ENCODE measurements at regions not wholly inside any gene's neighbourhood (a gene's known extent, or its start where the extent isn't known, plus 50 kb on each side); places are given as distances from the start of the nearest gene placed in this dataset.

GRCh38 chr6:41434803-41435481, 99.5 kb downstream of the NCR2 start:
- H3K9me2 ChIP-seq (ENCODE audit: low read depth, low read length) = no peaks in the 10 kb centered on the region
- H3K79me2 ChIP-seq (ENCODE audit: insufficient read depth, low read length) = no peaks in the 10 kb centered on the region
- no peak overlapping the region for H3K4me2 ChIP-seq (ENCODE audit: low read length)
- H3K4me1 ChIP-seq (ENCODE audit: insufficient read depth, low read length, severe bottlenecking) = no peaks in the 10 kb centered on the region
- H2AFZ ChIP-seq (ENCODE audit: low read length) = no peak overlapping the region
- 0 out of 2 replicates have a peak, but pooled peaks cover 2% of the 10 kb centered on the region for H3K27me3 ChIP-seq (ENCODE audit: insufficient read depth, low read length)
- H3F3A ChIP-seq (ENCODE audit: insufficient read depth, low read length) = no peaks in the 10 kb centered on the region
- H3K36me3 ChIP-seq (ENCODE audit: insufficient read depth, low read length) = no peaks in the 10 kb centered on the region
- H3K4me3 ChIP-seq (ENCODE audit: low read depth, low read length, poor library complexity, severe bottlenecking) = no peak overlapping the region
- no peak overlapping the region for H3K27ac ChIP-seq (ENCODE audit: low read depth, low read length, poor library complexity, severe bottlenecking)
- no peaks in the 10 kb centered on the region for H4K20me1 ChIP-seq (ENCODE audit: insufficient read depth, low read length)
- no peak overlapping the region for H3K9ac ChIP-seq (ENCODE audit: low read length)
- H3K9me3 ChIP-seq (ENCODE audit: low read length) = no peaks in the 10 kb centered on the region
- no peak for TF ChIP-seq CTCF (IDR thresholded peaks at IDR 0.05; ENCODE audit: low read length)
- TF ChIP-seq EZH2 (IDR thresholded peaks at IDR 0.05; ENCODE audit: borderline replicate concordance, low read length) = no peak

GRCh38 chr6:41437604-41438003, 102.2 kb downstream of the NCR2 start:
- H3K27ac ChIP-seq (ENCODE audit: low read depth, low read length, poor library complexity, severe bottlenecking) = no peak overlapping the region
- H3K27me3 ChIP-seq (ENCODE audit: insufficient read depth, low read length) = 0 out of 2 replicates have a peak, but pooled peaks cover 2% of the 10 kb centered on the region
- no peaks in the 10 kb centered on the region for H3K9me3 ChIP-seq (ENCODE audit: low read length)
- H3K36me3 ChIP-seq (ENCODE audit: insufficient read depth, low read length) = no peaks in the 10 kb centered on the region
- no peaks in the 10 kb centered on the region for H4K20me1 ChIP-seq (ENCODE audit: insufficient read depth, low read length)
- no peak overlapping the region for H3K9ac ChIP-seq (ENCODE audit: low read length)
- TF ChIP-seq CTCF (IDR thresholded peaks at IDR 0.05; ENCODE audit: low read length) = no peak
- TF ChIP-seq EZH2 (IDR thresholded peaks at IDR 0.05; ENCODE audit: borderline replicate concordance, low read length) = no peak
- H3K4me3 ChIP-seq (ENCODE audit: low read depth, low read length, poor library complexity, severe bottlenecking) = no peak overlapping the region
- H3K79me2 ChIP-seq (ENCODE audit: insufficient read depth, low read length) = no peaks in the 10 kb centered on the region
- no peaks in the 10 kb centered on the region for H3K9me2 ChIP-seq (ENCODE audit: low read depth, low read length)
- H3K4me2 ChIP-seq (ENCODE audit: low read length) = no peak overlapping the region
- no peaks in the 10 kb centered on the region for H3K4me1 ChIP-seq (ENCODE audit: insufficient read depth, low read length, severe bottlenecking)
- no peaks in the 10 kb centered on the region for H3F3A ChIP-seq (ENCODE audit: insufficient read depth, low read length)
- H2AFZ ChIP-seq (ENCODE audit: low read length) = no peak overlapping the region

GRCh38 chr6:41438746-41439145, 103.3 kb downstream of the NCR2 start:
- no peak overlapping the region for H3K4me3 ChIP-seq (ENCODE audit: low read depth, low read length, poor library complexity, severe bottlenecking)
- no peaks in the 10 kb centered on the region for H3K4me1 ChIP-seq (ENCODE audit: insufficient read depth, low read length, severe bottlenecking)
- H3K27ac ChIP-seq (ENCODE audit: low read depth, low read length, poor library complexity, severe bottlenecking) = no peak overlapping the region
- H3F3A ChIP-seq (ENCODE audit: insufficient read depth, low read length) = no peaks in the 10 kb centered on the region
- H2AFZ ChIP-seq (ENCODE audit: low read length) = no peak overlapping the region
- H3K79me2 ChIP-seq (ENCODE audit: insufficient read depth, low read length) = no peaks in the 10 kb centered on the region
- no peak for TF ChIP-seq EZH2 (IDR thresholded peaks at IDR 0.05; ENCODE audit: borderline replicate concordance, low read length)
- no peak for TF ChIP-seq CTCF (IDR thresholded peaks at IDR 0.05; ENCODE audit: low read length)
- 0 out of 2 replicates have a peak, but pooled peaks cover 2% of the 10 kb centered on the region for H3K27me3 ChIP-seq (ENCODE audit: insufficient read depth, low read length)
- no peaks in the 10 kb centered on the region for H3K9me2 ChIP-seq (ENCODE audit: low read depth, low read length)
- H3K36me3 ChIP-seq (ENCODE audit: insufficient read depth, low read length) = no peaks in the 10 kb centered on the region
- H4K20me1 ChIP-seq (ENCODE audit: insufficient read depth, low read length) = no peaks in the 10 kb centered on the region
- no peak overlapping the region for H3K9ac ChIP-seq (ENCODE audit: low read length)
- no peaks in the 10 kb centered on the region for H3K9me3 ChIP-seq (ENCODE audit: low read length)
- no peak overlapping the region for H3K4me2 ChIP-seq (ENCODE audit: low read length)

Data from OCI-LY1 (cell line).